ENCODE measurements at regions not wholly inside any gene's neighbourhood (a gene's known extent, or its start where the extent isn't known, plus 50 kb on each side); places are given as distances from the start of the nearest gene placed in this dataset.
"Not testable (repeated sequence)": the region's sequence is repeated elsewhere in the genome, so short reads cannot be mapped to it uniquely, and the experiment has no call there.

- DNase-seq (ENCODE audit: low read depth in 2 of 2), result no peak
These were observed 707.2 kb downstream of the AACS start for GRCh38 chr12:125772403-125772802.

GRCh38 chr12:125773033-125773640, 707.9 kb downstream of the AACS start:
- DNase-seq (ENCODE audit: low read depth in 2 of 2), result no peak

GRCh38 chr12:125775507-125775906, 710.3 kb downstream of the AACS start:
- DNase-seq (ENCODE audit: low read depth in 2 of 2), result no peak

GRCh38 chr12:125776212-125776611, 711.0 kb downstream of the AACS start:
- DNase-seq (ENCODE audit: low read depth in 2 of 2), result no peak

GRCh38 chr12:125786143-125786542, 720.9 kb downstream of the AACS start:
- DNase-seq (ENCODE audit: low read depth in 2 of 2), result no peak

GRCh38 chr12:125794401-125794800, 729.2 kb downstream of the AACS start:
- DNase-seq (ENCODE audit: low read depth in 2 of 2), result no peak

- DNase-seq (ENCODE audit: low read depth in 2 of 2), result no peak
These were observed 732.4 kb downstream of the AACS start for GRCh38 chr12:125797421-125798175.

GRCh38 chr12:125804660-125805059, 739.4 kb downstream of the AACS start:
- no peak for DNase-seq (ENCODE audit: low read depth in 2 of 2)

- no peak for DNase-seq (ENCODE audit: low read depth in 2 of 2)
These were observed 759.0 kb downstream of the AACS start for GRCh38 chr12:125824276-125824675.

- DNase-seq (ENCODE audit: low read depth in 2 of 2), result no peak
These were observed 770.6 kb downstream of the AACS start for GRCh38 chr12:125835852-125836251.

- no peak for DNase-seq (ENCODE audit: low read depth in 2 of 2)
These were observed 771.4 kb downstream of the AACS start for GRCh38 chr12:125836647-125837046.

- DNase-seq (ENCODE audit: low read depth in 2 of 2), result no peak
These were observed 776.1 kb downstream of the AACS start for GRCh38 chr12:125841332-125841731.

GRCh38 chr12:125852116-125852515, 786.9 kb downstream of the AACS start:
- DNase-seq (ENCODE audit: low read depth in 2 of 2), result no peak

GRCh38 chr12:125852679-125853078, 787.4 kb downstream of the AACS start:
- no peak for DNase-seq (ENCODE audit: low read depth in 2 of 2)

- DNase-seq (ENCODE audit: low read depth in 2 of 2), result no peak
These were observed 788.4 kb downstream of the AACS start for GRCh38 chr12:125853670-125854069.

- DNase-seq (ENCODE audit: low read depth in 2 of 2), result no peak
These were observed 791.1 kb downstream of the AACS start for GRCh38 chr12:125856366-125856765.

- no peak for DNase-seq (ENCODE audit: low read depth in 2 of 2)
These were observed 791.7 kb downstream of the AACS start for GRCh38 chr12:125856896-125857295.

- no peak for DNase-seq (ENCODE audit: low read depth in 2 of 2)
These were observed 795.5 kb downstream of the AACS start for GRCh38 chr12:125860672-125861288.

- DNase-seq (ENCODE audit: low read depth in 2 of 2), result no peak
These were observed 796.4 kb downstream of the AACS start for GRCh38 chr12:125861299-125862281.

- DNase-seq (ENCODE audit: low read depth in 2 of 2), result not testable (repeated sequence)
These were observed 800.0 kb downstream of the AACS start for GRCh38 chr12:125865236-125865635.

- no peak for DNase-seq (ENCODE audit: low read depth in 2 of 2)
These were observed 806.8 kb downstream of the AACS start for GRCh38 chr12:125871811-125872594.
